ENCODE measurements at regions not wholly inside any gene's neighbourhood (a gene's known extent, or its start where the extent isn't known, plus 50 kb on each side); places are given as distances from the start of the nearest gene placed in this dataset.

GRCh38 chr6:150315626-150316025 is 53.2 kb upstream of the IYD start:
- Histone ChIP-seq H3K27ac (ENCODE audit: low read depth, low read length) (no peak overlapping the region), H3K27me3 (ENCODE audit: insufficient read depth, low read length) (no peaks in the 10 kb centered on the region), H3K36me3 (ENCODE audit: control insufficient read depth in 1 of 2, insufficient read depth in 2 of 2, low read length in 2 of 2) (no peaks in the 10 kb centered on the region), H2AFZ (ENCODE audit: low read depth, low read length, poor library complexity, severe bottlenecking) (no peak overlapping the region), H4K20me1 (ENCODE audit: insufficient read depth) (no peaks in the 10 kb centered on the region), H3K9me2 (ENCODE audit: insufficient read depth) (no peaks in the 10 kb centered on the region), H3K4me2 (ENCODE audit: low read length) (no peak overlapping the region), H3K9ac (ENCODE audit: low read length) (no peak overlapping the region), H3K79me2 (ENCODE audit: insufficient read depth, low read length) (no peaks in the 10 kb centered on the region), H3K4me3 (replicated peaks in 1 of 2; ENCODE audit: low read depth in 1 of 2, low read length in 2 of 2) (no peak overlapping the region), H3K9me3 (ENCODE audit: control insufficient read depth in 1 of 2, insufficient read depth in 1 of 2, low read depth in 1 of 2, low read length in 2 of 2) (no peaks in the 10 kb centered on the region), H3K4me1 (ENCODE audit: control insufficient read depth in 1 of 2, insufficient read depth in 2 of 2, low read length in 2 of 2) (no peaks in the 10 kb centered on the region)
- intact Hi-C loops (cut with micrococcal nuclease) = no loop called here
- ATAC-seq (no peak), DNase-seq (ENCODE audit: low read depth, low spot score) (no peak)
- ChIA-PET RAD21 (ENCODE audit: low non-redundant PET in 1 of 2, low total read pairs in 2 of 2, uncharacterized antibody in 2 of 2, unreplicated experiment in 2 of 2) (no interaction called here), POLR2A (no interaction called here), CTCF (no interaction called here)
- TF ChIP-seq ZFX (IDR thresholded peaks at IDR 0.05) (no peak), JUND (IDR thresholded peaks at IDR 0.05) (no peak), POLR2AphosphoS5 (IDR thresholded peaks at IDR 0.05; ENCODE audit: low read depth, low read length) (no peak), EGR1 (IDR thresholded peaks at IDR 0.05; ENCODE audit: low read depth) (no peak), SRF (IDR thresholded peaks at IDR 0.05; ENCODE audit: low read depth) (no peak), YY1 (IDR thresholded peaks at IDR 0.05; ENCODE audit: extremely low read depth, insufficient replicate concordance, low read depth, low read length) (no peak), REST (IDR thresholded peaks at IDR 0.05; ENCODE audit: low read depth) (no peak), POLR2A (IDR thresholded peaks at IDR 0.05; ENCODE audit: borderline replicate concordance, extremely low read depth, insufficient read depth, insufficient read length) (no peak), RAD21 (IDR thresholded peaks at IDR 0.05; ENCODE audit: low read depth) (no peak), MAX (IDR thresholded peaks at IDR 0.05) (no peak), SP1 (IDR thresholded peaks at IDR 0.05; ENCODE audit: low read depth) (no peak), TCF7L2 (IDR thresholded peaks at IDR 0.05; ENCODE audit: borderline replicate concordance, extremely low read depth, insufficient read depth, insufficient read length) (no peak), ZBTB33 (IDR thresholded peaks at IDR 0.05; ENCODE audit: extremely low read depth, insufficient replicate concordance, low read length) (no peak), ZNF274 (IDR thresholded peaks at IDR 0.05; ENCODE audit: low read depth, low read length) (no peak), CTCF (IDR thresholded peaks at IDR 0.05 in 2 of 3, conservative IDR thresholded peaks at IDR 0.05 in 1 of 3; ENCODE audit: borderline replicate concordance in 1 of 3, insufficient read depth in 1 of 3, low read depth in 2 of 3, low read length in 2 of 3) (no peak), ATF3 (IDR thresholded peaks at IDR 0.05) (no peak), SIN3A (IDR thresholded peaks at IDR 0.05; ENCODE audit: low read depth) (no peak)
- BruUV-seq (replicated peaks) = no TSS peak

Measured in HCT116 (cell line).